ENCODE measurements at regions not wholly inside any gene's neighbourhood (a gene's known extent, or its start where the extent isn't known, plus 50 kb on each side); places are given as distances from the start of the nearest gene placed in this dataset.

GRCh38 chr5:10912435-10912834, 151.4 kb upstream of the DAP start:
- H3K36me3 Mint-ChIP-seq = no peaks in the 10 kb centered on the region
- H3K4me3 Mint-ChIP-seq = no peak overlapping the region
- no peak for DNase-seq (ENCODE audit: low spot score in 2 of 2, unreplicated experiment in 2 of 2)
- H3K4me1 Mint-ChIP-seq = peaks cover 11% of the 10 kb centered on the region
- no peaks in the 10 kb centered on the region for H3K9me3 Mint-ChIP-seq
- no peak overlapping the region for H3K27ac Mint-ChIP-seq
- TF ChIP-seq CTCF (IDR thresholded peaks at IDR 0.05; ENCODE audit: unreplicated experiment) = no peak
- peaks cover 7% of the 10 kb centered on the region for H3K27me3 Mint-ChIP-seq (ENCODE audit: low read depth)

GRCh38 chr5:10910261-10910660, 149.2 kb upstream of the DAP start:
- H3K4me3 Mint-ChIP-seq = no peak overlapping the region
- H3K4me1 Mint-ChIP-seq = peaks cover 11% of the 10 kb centered on the region
- H3K9me3 Mint-ChIP-seq = peaks cover 7% of the 10 kb centered on the region
- DNase-seq (ENCODE audit: low spot score in 2 of 2, unreplicated experiment in 2 of 2) = no peak
- no peak for TF ChIP-seq CTCF (IDR thresholded peaks at IDR 0.05; ENCODE audit: unreplicated experiment)
- no peaks in the 10 kb centered on the region for H3K36me3 Mint-ChIP-seq
- H3K27me3 Mint-ChIP-seq (ENCODE audit: low read depth) = peaks cover 2% of the 10 kb centered on the region
- no peak overlapping the region for H3K27ac Mint-ChIP-seq

- peaks cover 5% of the 10 kb centered on the region for H3K4me1 Mint-ChIP-seq
- H3K4me3 Mint-ChIP-seq = no peak overlapping the region
- DNase-seq (ENCODE audit: low spot score in 2 of 2, unreplicated experiment in 2 of 2) = no peak
- no peaks in the 10 kb centered on the region for H3K36me3 Mint-ChIP-seq
- TF ChIP-seq CTCF (IDR thresholded peaks at IDR 0.05; ENCODE audit: unreplicated experiment) = no peak
- H3K27ac Mint-ChIP-seq = no peak overlapping the region
- peaks cover 7% of the 10 kb centered on the region for H3K9me3 Mint-ChIP-seq
- peaks cover 18% of the 10 kb centered on the region for H3K27me3 Mint-ChIP-seq (ENCODE audit: low read depth)
Observed at GRCh38 chr5:10904862-10905432, 143.9 kb upstream of the DAP start.

GRCh38 chr5:10903786-10904560, 142.9 kb upstream of the DAP start:
- H3K36me3 Mint-ChIP-seq = no peaks in the 10 kb centered on the region
- no peak overlapping the region for H3K4me3 Mint-ChIP-seq
- peaks cover 18% of the 10 kb centered on the region for H3K27me3 Mint-ChIP-seq (ENCODE audit: low read depth)
- H3K27ac Mint-ChIP-seq = no peak overlapping the region
- no peak for TF ChIP-seq CTCF (IDR thresholded peaks at IDR 0.05; ENCODE audit: unreplicated experiment)
- peaks cover 7% of the 10 kb centered on the region for H3K4me1 Mint-ChIP-seq
- H3K9me3 Mint-ChIP-seq = peaks cover 7% of the 10 kb centered on the region
- no peak for DNase-seq (ENCODE audit: low spot score in 2 of 2, unreplicated experiment in 2 of 2)

GRCh38 chr5:10902145-10902544, 141.1 kb upstream of the DAP start:
- no peak overlapping the region for H3K27ac Mint-ChIP-seq
- H3K27me3 Mint-ChIP-seq (ENCODE audit: low read depth) = peaks cover 18% of the 10 kb centered on the region
- H3K4me3 Mint-ChIP-seq = no peak overlapping the region
- H3K4me1 Mint-ChIP-seq = peaks cover 11% of the 10 kb centered on the region
- no peak for DNase-seq (ENCODE audit: low spot score in 2 of 2, unreplicated experiment in 2 of 2)
- TF ChIP-seq CTCF (IDR thresholded peaks at IDR 0.05; ENCODE audit: unreplicated experiment) = no peak
- no peaks in the 10 kb centered on the region for H3K36me3 Mint-ChIP-seq
- peaks cover 7% of the 10 kb centered on the region for H3K9me3 Mint-ChIP-seq
